ENCODE measurements at regions not wholly inside any gene's neighbourhood (a gene's known extent, or its start where the extent isn't known, plus 50 kb on each side); places are given as distances from the start of the nearest gene placed in this dataset.

DNA sequence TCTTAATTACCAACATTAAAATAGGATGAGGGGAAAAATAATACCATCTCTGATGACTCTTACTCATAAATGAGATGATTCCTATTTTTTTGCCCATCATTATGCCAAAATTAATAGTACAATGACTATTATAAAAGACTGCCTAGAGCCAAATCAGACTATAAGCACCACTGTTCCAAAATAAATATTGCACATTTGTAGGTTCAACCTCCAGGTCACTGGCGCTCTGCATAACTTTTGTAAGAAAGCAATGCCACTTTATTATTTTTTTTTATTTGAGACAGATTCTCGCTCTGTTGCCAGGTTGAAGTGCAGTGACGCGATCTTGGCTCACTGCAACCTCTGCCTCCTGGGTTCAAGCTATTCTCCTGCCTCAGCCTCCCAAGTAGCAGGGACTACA is 142.5 kb upstream of the SP8 start:
- DNase-seq (ENCODE audit: low spot score), result no peak
- intact Hi-C loops (cut with DNase I), result no loop called here
- no peak for ATAC-seq

DNA sequence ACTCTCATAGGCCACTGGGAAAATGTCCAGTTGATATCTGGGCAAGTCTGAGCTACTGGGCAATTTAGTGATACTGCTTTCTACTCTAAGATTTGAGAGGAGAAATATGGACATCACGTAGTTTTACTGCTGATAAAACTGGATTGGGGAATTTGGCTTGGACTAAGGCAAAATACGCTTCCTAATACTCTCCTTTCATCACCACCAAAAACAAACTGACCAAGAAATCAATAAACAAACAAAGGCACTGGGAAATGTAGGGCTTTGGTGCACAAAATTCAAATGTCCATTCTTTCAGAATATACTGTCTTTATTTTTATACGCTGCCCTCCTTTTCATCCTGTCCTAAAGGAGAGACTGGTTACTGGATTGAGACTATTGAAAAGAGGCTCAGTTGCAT is 145.1 kb upstream of the SP8 start:
- intact Hi-C loops (cut with DNase I), result no loop called here
- ATAC-seq (no peak), DNase-seq (ENCODE audit: low spot score) (no peak)

DNA sequence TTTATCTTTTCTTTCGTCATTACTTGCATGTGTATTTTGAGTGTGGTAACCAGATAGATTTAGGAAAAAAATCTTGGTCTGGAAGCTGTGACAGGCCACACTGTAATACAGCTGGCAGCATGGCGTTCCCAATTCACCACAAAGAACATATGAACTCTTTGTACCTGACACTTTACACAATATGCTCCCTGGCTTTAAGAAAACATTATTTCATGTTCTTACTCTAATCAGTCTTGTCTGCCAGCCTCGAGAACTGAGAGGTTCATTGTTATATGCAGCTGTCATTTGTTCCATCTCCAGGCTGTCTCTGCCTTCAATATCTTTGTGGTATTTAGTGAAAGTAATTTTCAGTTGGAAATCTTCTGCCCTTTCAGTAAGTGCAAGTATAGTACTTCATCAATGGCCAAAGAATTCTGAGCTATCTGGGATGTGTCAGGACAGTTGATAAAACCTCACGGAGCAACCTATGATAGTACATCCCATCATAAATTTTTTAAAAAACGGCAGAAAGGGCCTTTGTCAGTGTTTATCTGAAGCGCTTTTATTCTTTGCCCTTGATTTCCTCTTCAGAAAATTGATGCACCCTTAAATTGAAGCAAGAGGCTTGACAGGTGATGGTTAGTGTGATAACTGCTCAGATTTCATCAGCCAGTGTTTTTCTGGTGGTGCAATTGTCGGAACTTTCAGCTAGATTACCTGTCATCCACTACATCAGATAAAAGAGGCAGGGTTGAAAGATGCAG is 146.3 kb upstream of the SP8 start:
- intact Hi-C loops (cut with DNase I), result no loop called here
- no peak for ATAC-seq

DNA sequence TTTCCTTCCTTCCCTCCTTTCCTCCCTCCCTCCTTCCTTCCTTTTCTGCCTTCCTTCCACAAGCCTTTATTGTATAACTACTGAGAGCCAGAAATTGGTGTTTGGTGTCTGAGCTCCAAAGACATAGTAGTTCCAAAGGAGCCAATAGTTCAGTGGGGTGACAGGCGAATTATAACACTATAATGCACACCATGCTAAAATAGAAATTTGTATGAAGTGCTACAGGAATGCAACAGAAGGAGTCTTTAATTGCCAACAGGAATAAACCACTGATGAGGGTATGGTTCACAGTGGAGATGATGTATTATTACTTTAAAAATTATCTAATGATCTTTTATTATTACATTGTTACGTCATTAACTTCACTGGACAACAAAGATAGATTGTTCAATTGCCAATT is 158.8 kb upstream of the SP8 start:
- DNase-seq (ENCODE audit: low spot score) (no peak), ATAC-seq (no peak)
- intact Hi-C loops (cut with DNase I), result no loop called here

More for the DNA sequence above, 146.3 kb upstream of the SP8 start:
- no peak for DNase-seq (ENCODE audit: low spot score)

DNA sequence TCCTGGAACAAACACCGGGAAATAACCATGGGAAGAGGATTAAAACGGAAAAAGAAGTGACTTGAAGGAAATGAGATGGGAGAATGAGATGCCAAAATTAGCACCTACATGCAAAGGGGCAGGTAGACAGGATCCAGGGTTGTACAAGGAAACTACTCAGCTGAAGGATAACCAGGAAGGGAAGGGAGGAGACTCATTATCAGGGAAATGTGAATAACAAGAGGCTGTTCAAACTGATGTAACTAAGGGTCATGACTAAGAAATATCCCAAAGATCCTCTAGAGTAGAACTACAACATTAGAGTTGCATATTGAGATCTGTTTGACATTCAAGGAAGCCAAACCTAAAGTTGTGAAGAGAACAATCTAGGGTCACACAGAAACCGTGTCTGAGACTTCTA is 166.2 kb upstream of the SP8 start:
- no peak for DNase-seq (ENCODE audit: low spot score)
- no peak for ATAC-seq
- intact Hi-C loops (cut with DNase I), result no loop called here

DNA sequence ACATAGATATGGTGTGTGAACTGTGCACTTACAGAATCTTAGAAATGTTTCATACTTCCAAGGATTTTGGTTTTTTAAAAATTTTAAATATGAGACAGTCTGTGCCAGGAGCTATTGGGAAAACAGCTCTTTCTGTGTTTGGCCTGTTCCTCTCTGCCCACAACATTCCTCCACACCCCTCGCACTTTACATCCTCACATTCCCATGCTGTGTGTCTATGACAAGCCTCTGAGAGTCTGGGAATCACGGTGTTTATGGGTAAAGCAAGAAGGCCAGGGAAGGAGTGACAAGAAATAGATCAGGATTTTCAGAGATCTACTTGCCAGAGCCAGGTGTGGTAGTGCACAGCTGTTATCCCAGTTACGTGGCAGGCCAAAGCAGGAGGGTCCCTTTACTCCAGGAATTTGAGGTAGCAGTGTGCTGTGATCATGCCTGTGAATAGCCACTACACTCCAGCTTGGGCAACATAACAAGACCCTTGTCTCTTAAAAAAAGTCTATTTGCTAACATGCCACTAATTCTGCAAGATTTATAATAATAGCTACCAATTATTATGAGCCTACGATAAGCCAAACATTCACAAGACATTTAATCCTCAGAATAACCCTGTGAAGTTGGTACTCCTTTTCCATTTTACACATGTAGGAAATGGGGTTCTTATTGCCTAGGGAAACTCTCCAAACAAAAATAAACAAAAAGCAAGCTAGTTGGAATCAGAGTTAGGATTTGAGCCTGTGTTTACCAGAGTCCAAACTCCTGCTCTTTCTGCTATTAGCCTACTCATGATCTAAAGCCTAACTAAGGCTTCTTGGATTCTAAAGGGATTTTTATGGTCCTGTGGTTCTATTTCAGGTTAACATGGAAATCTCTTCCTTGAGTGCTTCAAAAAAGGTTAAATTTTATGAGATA is 168.3 kb upstream of the SP8 start:
- ATAC-seq (no peak), DNase-seq (ENCODE audit: low spot score) (no peak)
- intact Hi-C loops (cut with DNase I), result no loop called here

DNA sequence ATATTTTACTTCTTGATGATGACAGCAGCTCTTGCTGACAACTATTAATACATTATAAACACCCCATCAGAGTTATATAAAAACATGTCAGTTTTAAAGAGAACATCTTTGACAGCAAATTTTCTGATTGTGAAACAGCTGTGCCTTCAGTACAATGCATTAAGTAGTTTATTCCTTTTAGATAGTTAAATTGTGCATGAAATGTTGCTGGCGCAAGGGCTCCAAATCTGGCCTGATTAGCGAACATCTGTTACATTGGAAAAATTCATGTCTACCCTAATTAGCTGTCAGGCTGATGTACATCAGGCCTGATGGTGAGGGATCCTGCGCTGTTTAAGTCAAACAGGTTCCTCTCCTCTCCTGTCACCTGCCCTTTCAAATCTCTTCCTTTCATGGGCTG is 171.9 kb upstream of the SP8 start:
- ATAC-seq (no peak), DNase-seq (ENCODE audit: low spot score) (no peak)
- intact Hi-C loops (cut with DNase I), result no loop called here

DNA sequence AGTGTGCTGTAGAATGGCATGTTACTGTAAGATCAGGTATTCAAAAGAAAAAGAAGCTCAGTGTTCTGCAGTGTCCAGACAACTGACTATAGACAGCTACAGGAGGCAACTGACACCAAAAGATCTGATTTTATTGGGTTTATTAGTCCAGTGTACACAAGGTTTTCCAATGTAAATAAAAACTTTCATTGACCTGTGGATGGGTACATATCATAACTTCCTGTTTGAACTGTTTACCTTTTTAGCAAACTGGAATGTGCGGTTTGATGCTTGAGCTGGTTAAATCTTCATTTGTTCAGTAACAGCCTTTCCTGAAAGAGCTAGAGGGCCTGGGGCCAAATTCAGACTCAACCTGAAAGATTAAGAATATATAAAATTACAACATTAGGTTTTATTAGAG is 172.6 kb upstream of the SP8 start:
- DNase-seq (ENCODE audit: low spot score) (no peak), ATAC-seq (no peak)
- intact Hi-C loops (cut with DNase I), result no loop called here

DNA sequence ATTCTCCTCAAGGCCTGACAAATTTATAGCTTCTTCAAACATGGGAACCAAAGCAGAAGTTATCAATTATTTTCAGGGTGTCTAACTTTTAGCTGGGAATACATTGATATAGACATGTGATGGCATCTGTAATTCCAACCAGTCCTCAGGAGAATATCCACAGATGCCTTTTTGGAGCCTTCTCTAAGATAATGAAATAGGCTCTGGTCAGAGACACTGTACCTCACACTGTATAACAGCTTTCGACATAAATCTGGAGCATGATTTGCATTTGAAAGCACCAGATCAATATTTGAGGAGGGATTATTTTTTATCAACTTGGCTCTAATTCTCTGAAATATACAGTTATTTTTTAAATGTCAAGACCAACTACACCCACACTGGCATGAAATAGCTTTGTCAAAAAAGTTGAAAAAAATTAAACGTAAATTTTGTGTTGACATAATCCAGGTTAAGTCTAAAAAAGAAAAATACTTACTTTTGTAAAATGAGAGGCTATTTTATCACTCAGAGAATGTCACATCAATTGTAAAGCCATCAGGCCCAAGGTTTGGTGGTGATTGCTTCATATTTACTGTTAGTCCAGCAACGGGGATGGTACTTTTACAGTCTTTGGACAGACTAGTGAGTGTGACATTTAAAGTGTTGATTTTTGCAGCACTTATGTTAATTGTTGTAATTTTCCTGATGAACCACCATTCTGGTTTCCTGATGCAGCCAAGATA is 177.0 kb upstream of the SP8 start:
- DNase-seq (ENCODE audit: low spot score) (no peak), ATAC-seq (no peak)
- intact Hi-C loops (cut with DNase I), result no loop called here

DNA sequence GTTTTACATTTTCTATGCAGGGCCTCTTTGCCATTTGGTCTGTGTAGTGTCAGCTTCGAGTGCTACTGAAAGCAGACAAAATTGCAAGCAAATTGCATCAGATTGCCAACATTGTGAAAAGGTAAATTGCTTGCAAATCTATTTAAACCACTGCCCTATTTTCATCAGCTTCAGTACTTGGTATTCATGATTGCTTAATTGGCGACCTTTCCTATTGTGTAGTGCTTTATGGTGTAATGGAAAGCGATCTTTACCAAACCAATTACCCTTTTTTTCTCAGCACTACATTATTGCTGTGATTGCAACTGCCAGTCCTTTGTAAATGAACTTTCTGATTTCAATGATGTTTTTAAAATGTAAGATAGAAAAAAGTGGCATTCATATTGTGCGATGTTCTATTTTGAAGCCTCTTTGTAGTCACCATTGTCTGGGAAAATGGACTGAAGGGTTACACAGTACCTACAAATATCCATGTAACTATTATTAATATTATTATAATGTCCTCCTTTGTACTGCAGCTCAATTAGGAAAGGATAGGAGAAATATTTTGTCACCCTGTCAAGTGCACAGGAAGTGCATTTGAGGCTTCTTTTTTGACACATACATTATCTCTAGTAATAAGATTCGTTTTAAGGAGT is 177.7 kb upstream of the SP8 start:
- DNase-seq (ENCODE audit: low spot score), result no peak
- ATAC-seq, result no peak
- intact Hi-C loops (cut with DNase I), result no loop called here

DNA sequence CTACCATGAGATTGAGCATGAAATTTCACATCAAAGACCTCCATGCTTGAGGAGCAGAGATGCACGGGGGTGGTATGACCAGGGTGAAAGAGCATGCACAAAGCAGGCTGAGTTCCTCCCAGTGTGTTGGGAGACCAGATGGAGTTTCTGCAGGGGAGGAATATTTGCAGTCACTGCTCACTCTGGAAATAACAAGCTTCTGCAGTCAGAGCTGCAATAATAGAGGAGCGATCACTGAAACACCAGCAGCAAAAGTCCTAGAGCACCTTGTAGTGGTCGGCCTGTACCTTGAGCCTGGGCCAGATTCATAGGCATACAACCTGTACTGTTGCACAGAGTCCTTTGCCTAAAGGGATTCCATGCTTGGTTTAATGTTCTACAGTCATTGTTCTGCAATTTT is 184.5 kb upstream of the SP8 start:
- DNase-seq (ENCODE audit: low spot score), result no peak
- intact Hi-C loops (cut with DNase I), result no loop called here
- ATAC-seq, result no peak

DNA sequence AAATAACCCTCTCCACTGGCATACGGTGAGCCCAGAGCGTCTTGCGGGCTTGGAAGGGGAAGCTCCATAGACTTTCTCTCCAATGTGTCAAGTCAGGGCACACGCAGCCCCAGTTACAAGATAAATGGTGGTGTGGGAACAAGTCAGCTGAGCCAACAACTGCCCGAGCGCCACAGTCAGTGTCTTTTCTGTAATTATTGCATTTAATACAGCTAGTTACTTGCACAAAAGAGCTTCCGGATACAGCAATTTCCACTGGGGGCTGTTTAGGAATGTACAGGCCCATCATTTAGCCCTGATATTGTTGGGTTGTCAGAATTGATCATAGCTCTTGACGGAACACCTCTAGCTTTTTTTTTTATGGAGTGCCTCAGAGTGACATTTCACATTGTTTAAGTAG is 193.5 kb upstream of the SP8 start:
- intact Hi-C loops (cut with DNase I), result no loop called here
- no peak for DNase-seq (ENCODE audit: low spot score)
- no peak for ATAC-seq

DNA sequence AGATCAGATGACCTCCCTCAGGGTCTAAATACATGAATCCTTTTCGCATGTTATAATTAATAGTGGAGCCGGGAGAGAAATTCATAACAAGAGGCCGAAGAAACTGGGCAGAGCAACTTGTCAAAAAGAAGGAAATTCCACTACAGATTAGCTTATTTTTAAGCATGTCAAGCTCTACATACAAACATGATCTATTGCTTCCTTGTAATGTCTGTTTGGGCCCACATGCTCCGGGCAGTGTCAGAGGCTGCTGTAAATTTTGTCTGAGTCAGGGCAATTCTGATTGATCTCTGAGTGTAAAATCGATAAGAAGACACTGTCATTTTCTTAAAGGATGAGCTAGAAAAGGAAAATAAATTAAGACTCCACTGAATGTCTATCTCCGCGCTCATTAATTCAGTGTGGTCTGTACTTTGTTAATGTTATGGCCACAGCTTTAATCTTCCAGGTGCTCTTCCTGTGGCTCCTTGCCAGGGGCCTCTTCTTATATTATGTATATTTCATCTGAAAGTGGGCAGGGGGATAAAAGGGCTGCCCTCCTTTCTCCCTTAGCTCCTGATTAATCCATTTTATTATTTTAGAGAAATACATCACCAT is 194.1 kb upstream of the SP8 start:
- no peak for ATAC-seq
- no peak for DNase-seq (ENCODE audit: low spot score)
- intact Hi-C loops (cut with DNase I), result no loop called here

DNA sequence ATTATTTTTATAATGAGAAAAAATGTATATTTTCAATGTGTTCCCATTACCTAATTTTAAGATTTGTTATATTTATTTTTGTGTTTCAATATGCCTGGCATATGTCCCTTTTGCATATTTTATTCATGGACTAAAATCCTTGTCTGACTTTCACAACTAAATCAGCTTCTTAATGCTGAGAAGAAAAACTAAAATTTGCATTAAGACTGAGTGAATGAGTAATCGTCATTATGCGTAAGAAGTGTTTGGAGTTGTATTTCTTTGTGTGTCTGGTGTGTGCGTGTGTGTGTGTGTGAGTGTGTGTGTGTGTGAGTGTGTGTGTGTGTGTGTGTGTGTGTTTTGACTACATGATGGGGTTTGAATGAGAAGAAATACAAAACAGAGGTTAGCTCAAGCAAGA is 201.7 kb upstream of the SP8 start:
- intact Hi-C loops (cut with DNase I), result no loop called here
- ATAC-seq, result no peak
- no peak for DNase-seq (ENCODE audit: low spot score)

DNA sequence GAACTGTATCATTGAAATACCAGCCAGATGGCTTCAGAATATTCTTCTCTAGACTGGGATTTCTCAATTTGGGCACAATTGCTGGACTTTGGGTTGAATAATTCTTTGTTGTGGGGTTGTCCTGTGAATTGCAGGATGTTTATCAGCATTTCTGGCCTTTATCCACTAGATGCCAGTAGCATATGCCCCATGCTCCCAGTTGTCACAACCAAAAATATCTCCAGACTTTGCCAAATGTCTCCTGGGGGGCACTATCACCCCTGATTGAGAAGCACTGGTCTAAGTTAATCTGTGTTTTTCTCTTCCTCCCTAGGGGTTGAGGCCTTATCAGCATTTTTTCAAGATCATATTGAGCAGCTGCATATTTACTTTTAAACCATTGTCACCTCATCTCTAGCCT is 204.9 kb upstream of the SP8 start:
- ATAC-seq, result no peak
- no peak for DNase-seq (ENCODE audit: low spot score)
- intact Hi-C loops (cut with DNase I), result no loop called here

DNA sequence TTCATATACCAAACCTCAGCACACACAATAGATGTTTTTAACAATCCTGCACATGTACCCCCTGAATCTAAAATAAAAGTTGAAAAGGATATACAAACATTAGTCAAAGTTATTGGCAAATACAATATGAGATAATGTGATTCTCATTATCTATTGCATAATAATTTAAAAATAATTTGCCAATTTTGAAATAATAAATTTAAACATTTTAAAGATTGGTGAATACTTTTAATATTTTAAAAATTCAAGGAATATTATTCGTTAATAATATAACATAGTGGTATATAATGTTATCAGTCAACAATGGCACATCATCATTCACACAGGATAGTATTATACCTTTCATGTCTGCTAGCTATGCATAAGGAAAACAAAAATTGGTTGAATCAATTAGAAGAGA is 207.0 kb upstream of the SP8 start:
- ATAC-seq (no peak), DNase-seq (ENCODE audit: low spot score) (no peak)
- intact Hi-C loops (cut with DNase I), result no loop called here

DNA sequence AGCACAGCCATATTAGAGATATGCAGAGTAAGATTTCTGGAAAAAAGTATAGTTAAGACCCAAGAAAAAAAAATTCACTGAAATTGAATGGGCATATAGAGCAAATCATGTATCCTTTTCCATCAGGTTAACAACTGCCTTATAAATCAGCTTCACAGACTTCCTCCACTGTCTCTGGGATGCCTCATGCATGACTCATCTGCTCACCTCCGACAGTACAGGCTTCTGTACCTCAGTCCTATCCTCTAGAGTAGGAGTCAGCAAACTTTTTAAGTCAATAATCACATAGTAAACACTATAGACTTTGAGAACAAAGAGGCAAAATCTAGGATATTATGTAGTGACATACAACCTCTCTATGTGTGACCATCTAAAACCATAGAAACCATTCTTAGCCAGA is 211.6 kb upstream of the SP8 start:
- DNase-seq (ENCODE audit: low spot score) (no peak), ATAC-seq (no peak)
- intact Hi-C loops (cut with DNase I), result no loop called here

DNA sequence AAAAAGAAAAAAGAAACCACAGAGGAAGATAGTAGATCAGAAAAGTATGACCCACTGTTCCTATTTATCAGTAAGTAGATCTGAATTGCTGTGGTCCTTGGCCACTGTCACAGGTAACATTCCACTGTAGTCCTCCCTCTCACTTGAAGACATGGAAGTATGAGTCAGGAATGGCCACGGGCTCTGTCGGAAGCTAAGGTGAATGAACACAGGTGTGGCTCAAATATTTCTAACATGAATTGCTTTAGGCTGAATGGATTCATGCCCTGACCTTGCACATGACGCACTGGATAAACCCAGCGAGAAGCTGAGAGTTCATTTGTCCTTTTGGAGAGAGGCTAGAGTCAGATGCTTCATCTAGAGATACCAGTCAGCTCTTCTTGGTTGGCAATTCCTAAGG is 224.5 kb upstream of the SP8 start:
- intact Hi-C loops (cut with DNase I), result no loop called here
- DNase-seq (ENCODE audit: low spot score) (no peak), ATAC-seq (no peak)
